B cell (primary cell): ENCODE measurements at regions not wholly inside any gene's neighbourhood (a gene's known extent, or its start where the extent isn't known, plus 50 kb on each side); places are given as distances from the start of the nearest gene placed in this dataset.

Source experiments
- CTCF ChIP-seq: fragments of 200-600 bp; IDR thresholded peaks from one replicate; pipeline ENCODE4 v1.8.0; 2022; ENCODE audit warnings: antibody characterized with exemption, mild to moderate bottlenecking
- EZH2 ChIP-seq: IDR thresholded peaks from 2 replicates; pipeline ENCODE4 v1.6.1; 2012; ENCODE audit warnings: borderline replicate concordance, low read depth, mild to moderate bottlenecking, moderate library complexity, low read length; ENCODE audit not compliant: insufficient read depth, poor library complexity, severe bottlenecking

GRCh38 chr1:148333875-148334338 lies 149.2 kb downstream of the PPIAL4G start:
- no peak for TF ChIP-seq CTCF
- TF ChIP-seq EZH2: no peak
